IMR-90 (cell line): ENCODE measurements at regions not wholly inside any gene's neighbourhood (a gene's known extent, or its start where the extent isn't known, plus 50 kb on each side); places are given as distances from the start of the nearest gene placed in this dataset.

Source experiments
- ATAC-seq: fragments of 200-7000 bp; cut with Tn5 transposase; 2 replicates; pipeline ENCODE4 v1.9.1; 2020; ENCODE audit warnings: low read depth, mild to moderate bottlenecking, moderate library complexity
- BruUV-seq: library from RNA; stranded (reverse); fragments of 400-500 nt; replicated peaks from 2 replicates; lab custom pipeline; 2021; lab: Mats Ljungman, UMichigan
- CTCF ChIA-PET: fragments of 300-600 bp; formaldehyde crosslinking; extraction: SDS; loops from one replicate; lab custom pipeline; 2021; ENCODE audit warnings: antibody characterized with exemption; lab: Yijun Ruan, JAX
- POLR2A ChIA-PET: fragments of 300-600 bp; sonication (Branson Sonifier 250); formaldehyde crosslinking; loops from one replicate; lab custom pipeline; 2022; ENCODE audit warnings: antibody characterized with exemption; ENCODE audit not compliant: unreplicated experiment; lab: Charles Lee
- DNase-seq: peaks from one replicate; pipeline ENCODE4 v3.0.0; 2013
- H2AFZ ChIP-seq: replicated peaks from 2 replicates; pipeline ENCODE3; 2013; ENCODE audit warnings: low read length, mild to moderate bottlenecking; ENCODE audit not compliant: poor library complexity
- H2AK5ac ChIP-seq: 2 replicates; pipeline ENCODE4 v1.6.1; 2013; ENCODE audit warnings: low read depth, low read length, inconsistent platforms
- H2AK9ac ChIP-seq: replicated peaks from 2 replicates; pipeline ENCODE3; 2013; ENCODE audit warnings: mild to moderate bottlenecking, low read depth, low read length, moderate library complexity; ENCODE audit not compliant: poor library complexity
- H2BK120ac ChIP-seq: 2 replicates; pipeline ENCODE4 v1.6.1; 2013; ENCODE audit warnings: low read depth, low read length, inconsistent platforms
- H2BK15ac ChIP-seq: 3 replicates; pipeline ENCODE4 v1.6.1; 2013; ENCODE audit warnings: low read depth, low read length, inconsistent platforms
- H2BK20ac ChIP-seq: 2 replicates; pipeline ENCODE4 v1.6.1; 2013; ENCODE audit warnings: low read depth, mild to moderate bottlenecking, inconsistent platforms, low read length, moderate library complexity
- H2BK5ac ChIP-seq: 2 replicates; pipeline ENCODE4 v1.6.1; 2013; ENCODE audit warnings: mild to moderate bottlenecking, low read depth, low read length, inconsistent platforms; ENCODE audit not compliant: poor library complexity, severe bottlenecking
- H3K14ac ChIP-seq: replicated peaks from 2 replicates; pipeline ENCODE4 v1.6.1; 2013; ENCODE audit warnings: low read depth, low read length, inconsistent platforms
- H3K18ac ChIP-seq: 2 replicates; pipeline ENCODE4 v1.6.1; 2013; ENCODE audit warnings: low read depth, low read length, control low read depth
- H3K23ac ChIP-seq: 2 replicates; pipeline ENCODE4 v1.6.1; 2013; ENCODE audit warnings: low read depth, low read length, inconsistent platforms
- H3K27ac ChIP-seq: 2 replicates; pipeline ENCODE4 v1.5.1; 2013; ENCODE audit warnings: mild to moderate bottlenecking, control low read depth, low read length; ENCODE audit not compliant: insufficient read depth
- H3K27me3 ChIP-seq: 2 replicates; pipeline ENCODE4 v1.6.1; 2013; ENCODE audit warnings: low read length; ENCODE audit not compliant: control insufficient read depth, insufficient read depth
- H3K36me3 ChIP-seq: 2 replicates; pipeline ENCODE4 v1.6.1; 2013; ENCODE audit warnings: low read length, mixed read lengths; ENCODE audit not compliant: control insufficient read depth, insufficient read depth
- H3K4ac ChIP-seq: 2 replicates; pipeline ENCODE4 v1.6.1; 2013; ENCODE audit warnings: low read depth, low read length, inconsistent platforms
- H3K4me1 ChIP-seq: 2 replicates; pipeline ENCODE4 v1.6.1; 2013; ENCODE audit warnings: low read length, mixed read lengths; ENCODE audit not compliant: control insufficient read depth, insufficient read depth
- H3K4me2 ChIP-seq: 2 replicates; pipeline ENCODE4 v1.6.1; 2013; ENCODE audit warnings: low read depth, mild to moderate bottlenecking, control low read depth, low read length, moderate library complexity
- H3K4me3 ChIP-seq: 2 replicates; pipeline ENCODE4 v1.5.1; 2013; ENCODE audit warnings: low read depth, mild to moderate bottlenecking, control low read depth, low read length, moderate library complexity; ENCODE audit not compliant: insufficient read depth
- H3K56ac ChIP-seq: 2 replicates; pipeline ENCODE4 v1.6.1; 2013; ENCODE audit warnings: low read length, inconsistent platforms; ENCODE audit not compliant: insufficient read depth; ENCODE audit errors: extremely low read depth
- H3K79me1 ChIP-seq, 2 experiments: 2 replicates each; pipeline ENCODE4 v1.6.1; 2013; ENCODE audit warnings: low read length in 2 of 2, inconsistent platforms in 1 of 2, low read depth in 1 of 2
- H3K9ac ChIP-seq: 2 replicates; pipeline ENCODE4 v1.6.1; 2013; ENCODE audit warnings: low read depth, low read length, control low read depth
- H3K9me1 ChIP-seq: 2 replicates; pipeline ENCODE4 v1.6.1; 2013; ENCODE audit warnings: low read length, inconsistent platforms; ENCODE audit not compliant: insufficient read depth
- H3K9me3 ChIP-seq: 2 replicates; pipeline ENCODE4 v1.6.1; 2013; ENCODE audit warnings: low read length; ENCODE audit not compliant: control insufficient read depth, insufficient read depth
- H4K20me1 ChIP-seq: 2 replicates; pipeline ENCODE4 v1.6.1; 2013; ENCODE audit warnings: low read length, inconsistent platforms; ENCODE audit not compliant: insufficient read depth
- H4K5ac ChIP-seq: 2 replicates; pipeline ENCODE4 v1.6.1; 2013; ENCODE audit warnings: mild to moderate bottlenecking, low read depth, low read length, control low read depth
- H4K8ac ChIP-seq, 2 experiments: 2 replicates each; pipeline ENCODE4 v1.6.1; 2013; ENCODE audit warnings: low read depth in 2 of 2, low read length in 2 of 2, control low read depth in 1 of 2, inconsistent platforms in 1 of 2
- H4K91ac ChIP-seq: 2 replicates; pipeline ENCODE4 v1.6.1; 2013; ENCODE audit warnings: low read depth, low read length, inconsistent platforms; ENCODE audit not compliant: insufficient read depth
- CEBPB ChIP-seq: IDR thresholded peaks from 2 replicates; pipeline ENCODE4 v1.6.1; 2012; ENCODE audit warnings: low read depth, low read length, improper control_type of control experiment
- POLR2A ChIP-seq: IDR thresholded peaks from 2 replicates; pipeline ENCODE4 v1.6.1; 2012; ENCODE audit warnings: mild to moderate bottlenecking, low read depth, low read length
- RFX5 ChIP-seq: IDR thresholded peaks from 2 replicates; pipeline ENCODE4 v1.8.0; 2012; ENCODE audit warnings: low read depth, mild to moderate bottlenecking, low read length, moderate library complexity
- WGBS, 2 experiments: methylation state at CpG; one replicate each; pipeline versions ENCODE4 v1.1.5 to v1.1.7; 2013; ENCODE audit warnings: missing lambda C conversion rate in 2 of 2; ENCODE audit not compliant: insufficient read length in 1 of 2; ENCODE audit errors: extremely low coverage in 2 of 2; 5-methylcytosine and 5-hydroxymethylcytosine counted together
- dilution Hi-C: fragments of 300-500 bp; cut with HindIII; formaldehyde crosslinking; loops from one replicate; pipeline ENCODE4 v1.14.3; 2018; ENCODE audit warnings: low sequenced_read_pairs; ENCODE audit not compliant: unreplicated experiment
- in situ Hi-C: fragments of 300-500 bp; cut with MboI; formaldehyde crosslinking; loops from 3 replicates; pipeline ENCODE4 v1.14.3; 2019; ENCODE audit warnings: low sequenced_read_pairs, inconsistent platforms, mixed read lengths
- intact Hi-C: fragments of 100-400 bp; cut with micrococcal nuclease; formaldehyde crosslinking; loops from 2 replicates; pipeline ENCODE4 v1.10.0; 2022
- TF ChIP-seq, protein P1 (sequence below): conservative IDR thresholded peaks from 2 replicates; pipeline ENCODE4 v1.5.1; 2012; ENCODE audit warnings: mild to moderate bottlenecking, low read depth, low read length, improper control_type of control experiment

DNA sequence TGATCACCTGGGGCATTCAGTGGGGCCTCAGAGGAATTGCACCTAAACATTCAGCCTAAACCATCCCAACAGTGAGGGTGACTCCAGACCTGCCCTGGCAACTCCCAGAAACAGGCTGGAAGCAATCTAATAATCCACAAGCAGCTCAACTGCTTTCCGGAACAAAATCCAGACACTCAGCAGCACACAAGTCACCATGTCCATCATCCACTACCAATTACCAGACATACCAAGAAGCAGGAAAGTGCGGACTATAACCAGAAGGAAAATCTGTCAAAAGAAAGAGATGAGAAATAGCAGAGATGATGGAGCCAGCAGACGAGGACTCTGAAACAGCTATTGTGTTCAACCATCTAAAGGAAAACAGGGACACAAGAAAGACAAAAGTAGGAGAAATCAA is 342.6 kb upstream of the ZMIZ1 start:
- no peak for TF ChIP-seq RFX5
- TF ChIP-seq CEBPB = no peak
- TF ChIP-seq, protein P1, sequence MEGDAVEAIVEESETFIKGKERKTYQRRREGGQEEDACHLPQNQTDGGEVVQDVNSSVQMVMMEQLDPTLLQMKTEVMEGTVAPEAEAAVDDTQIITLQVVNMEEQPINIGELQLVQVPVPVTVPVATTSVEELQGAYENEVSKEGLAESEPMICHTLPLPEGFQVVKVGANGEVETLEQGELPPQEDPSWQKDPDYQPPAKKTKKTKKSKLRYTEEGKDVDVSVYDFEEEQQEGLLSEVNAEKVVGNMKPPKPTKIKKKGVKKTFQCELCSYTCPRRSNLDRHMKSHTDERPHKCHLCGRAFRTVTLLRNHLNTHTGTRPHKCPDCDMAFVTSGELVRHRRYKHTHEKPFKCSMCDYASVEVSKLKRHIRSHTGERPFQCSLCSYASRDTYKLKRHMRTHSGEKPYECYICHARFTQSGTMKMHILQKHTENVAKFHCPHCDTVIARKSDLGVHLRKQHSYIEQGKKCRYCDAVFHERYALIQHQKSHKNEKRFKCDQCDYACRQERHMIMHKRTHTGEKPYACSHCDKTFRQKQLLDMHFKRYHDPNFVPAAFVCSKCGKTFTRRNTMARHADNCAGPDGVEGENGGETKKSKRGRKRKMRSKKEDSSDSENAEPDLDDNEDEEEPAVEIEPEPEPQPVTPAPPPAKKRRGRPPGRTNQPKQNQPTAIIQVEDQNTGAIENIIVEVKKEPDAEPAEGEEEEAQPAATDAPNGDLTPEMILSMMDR = no peak
- no peak for TF ChIP-seq POLR2A
- H4K8ac ChIP-seq = no peak overlapping the region
- no peak overlapping the region for H2BK15ac ChIP-seq
- no peaks in the 10 kb centered on the region for H3K4me1 ChIP-seq
- H3K27ac ChIP-seq = no peak overlapping the region
- no peak overlapping the region for H3K4me2 ChIP-seq
- no TSS peak for BruUV-seq
- no peak overlapping the region for H2AK5ac ChIP-seq
- no peak overlapping the region for H3K23ac ChIP-seq
- H4K5ac ChIP-seq = no peak overlapping the region
- H3K18ac ChIP-seq = no peak overlapping the region
- H3K56ac ChIP-seq = no peak overlapping the region
- CTCF ChIA-PET = no interaction called here
- intact Hi-C loops = no loop called here
- no peak overlapping the region for H2AK9ac ChIP-seq
- H3K36me3 ChIP-seq = no peaks in the 10 kb centered on the region
- DNase-seq (no peak), ATAC-seq (no peak)
- no peak overlapping the region for H2BK5ac ChIP-seq
- dilution Hi-C loops = no loop called here
- H4K91ac ChIP-seq = no peak overlapping the region
- POLR2A ChIA-PET = no interaction called here
- H3K27me3 ChIP-seq = peaks cover 56% of the 10 kb centered on the region
- H4K20me1 ChIP-seq = no peaks in the 10 kb centered on the region
- no peak overlapping the region for H3K9ac ChIP-seq
- H3K4ac ChIP-seq = no peak overlapping the region
- no peak overlapping the region for H3K4me3 ChIP-seq
- no peak overlapping the region for H2BK20ac ChIP-seq
- in situ Hi-C loops = no loop called here
- H3K9me1 ChIP-seq = no peaks in the 10 kb centered on the region
- H2AFZ ChIP-seq = no peak overlapping the region
- H3K79me1 ChIP-seq = no peaks in the 10 kb centered on the region
- H3K9me3 ChIP-seq = peaks cover 3% of the 10 kb centered on the region; the same call in 1 of the 2 replicates
- no CpG with 5 or more reads among the region's 3 CpGs for WGBS, 2 experiments
- no peak overlapping the region for H2BK120ac ChIP-seq
- no peak overlapping the region for H3K14ac ChIP-seq
